Left lobe of liver (tissue), 2 donors: ENCODE measurements at regions not wholly inside any gene's neighbourhood (a gene's known extent, or its start where the extent isn't known, plus 50 kb on each side); places are given as distances from the start of the nearest gene placed in this dataset.

Experiments
- ATAC-seq: fragments of 200-7000 bp; cut with Tn5 transposase; one replicate; pipeline ENCODE4 v1.9.1; 2020; ENCODE audit warnings: mild to moderate bottlenecking, moderate library complexity
- DNase-seq: peaks from one replicate; pipeline ENCODE4 v3.0.0-alpha.2; 2020; ENCODE audit warnings: low spot score
- donor health status: DM: no; HTN: no; CAD: no; lungs with moderate emphysema.
- donor health status: DM: no; HTN: yes; CAD: no.

DNA sequence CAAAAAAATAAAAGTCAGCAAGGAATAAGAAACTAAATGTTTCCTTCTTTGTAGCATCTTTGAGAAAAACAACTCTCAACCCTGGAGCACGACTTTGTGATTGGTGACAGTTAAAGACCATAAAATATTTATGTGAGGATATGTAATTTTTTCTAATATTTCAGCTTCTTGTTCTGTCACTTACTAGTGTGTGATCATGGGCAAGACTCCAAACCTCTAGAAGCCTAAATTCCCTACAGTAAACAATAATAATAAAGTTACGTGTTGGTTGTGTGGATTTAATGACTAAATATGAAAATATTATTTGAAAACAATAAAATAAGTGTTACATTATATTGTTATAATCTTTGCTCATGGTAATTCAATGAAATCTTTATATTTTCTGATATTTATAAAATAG lies 735.6 kb upstream of the MARCKS start:
- DNase-seq = no peak
- ATAC-seq = no peak

DNA sequence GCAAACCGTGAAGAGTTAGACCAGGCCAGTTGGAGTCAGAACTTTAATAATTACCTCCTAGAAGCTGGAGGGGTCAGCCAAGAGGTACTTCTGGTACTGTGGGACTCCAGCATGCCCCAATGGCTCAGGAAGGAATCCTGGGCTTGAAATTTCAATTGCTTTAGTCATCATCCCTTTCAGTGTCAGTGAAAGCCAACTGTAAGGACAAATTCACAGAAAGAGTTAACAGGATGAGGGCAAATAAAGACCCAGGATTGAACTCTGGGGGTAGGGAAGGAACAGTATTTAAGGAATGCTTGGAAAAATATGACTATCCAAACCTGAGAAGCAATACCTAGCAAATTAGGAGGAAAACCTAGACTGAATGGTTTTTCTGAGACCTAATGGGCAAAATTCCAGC lies 735.1 kb upstream of the MARCKS start:
- ATAC-seq (no peak), DNase-seq (no peak)

DNA sequence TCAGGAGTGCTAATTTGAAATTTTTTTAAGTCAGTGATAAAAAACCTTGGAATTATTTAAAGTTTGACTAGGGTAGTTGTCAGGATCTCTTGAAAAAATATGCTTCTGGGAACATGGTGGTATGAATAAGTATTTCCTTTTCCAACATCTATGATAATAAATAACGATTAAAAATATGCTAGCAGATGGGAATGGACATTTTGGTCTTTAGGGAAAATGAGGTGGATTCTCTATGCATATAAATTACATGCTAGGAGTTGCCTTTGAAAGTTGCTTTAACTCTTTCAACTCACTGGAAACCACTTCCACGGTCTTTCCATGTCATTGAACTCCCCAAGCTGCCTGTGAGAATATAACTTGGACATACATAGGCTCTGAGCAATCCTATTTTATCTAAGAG lies 731.5 kb upstream of the MARCKS start:
- no peak for DNase-seq
- no peak for ATAC-seq

DNA sequence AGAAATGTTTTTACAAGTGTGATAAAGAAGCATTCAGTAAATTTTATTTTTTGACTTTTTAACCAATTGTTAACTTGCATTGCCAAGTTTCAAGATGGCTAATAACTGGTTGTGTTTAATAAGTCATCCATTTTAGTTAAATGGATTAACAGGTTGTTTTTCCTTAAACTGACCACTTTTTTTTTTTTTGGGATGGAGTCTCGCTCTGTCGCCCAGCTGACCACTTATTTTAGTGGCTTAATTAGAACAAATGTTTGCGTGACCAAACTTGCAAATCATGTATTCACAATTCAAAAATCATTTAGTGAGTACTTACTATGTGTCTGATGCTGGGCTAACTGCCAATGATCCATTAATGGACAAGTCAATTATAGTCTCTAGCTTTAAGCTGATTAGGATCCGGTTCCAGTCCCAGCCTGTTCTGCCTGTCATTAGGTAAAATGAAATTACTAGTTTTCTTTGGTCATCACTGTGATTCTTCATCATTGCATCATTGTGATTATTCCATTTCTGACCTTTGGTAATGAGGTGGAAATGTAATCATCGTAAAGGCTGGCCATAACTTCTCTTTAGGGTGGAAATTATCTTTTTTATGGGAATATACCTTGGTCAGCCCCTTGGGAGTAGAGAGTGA lies 729.2 kb upstream of the MARCKS start:
- no peak for ATAC-seq
- no peak for DNase-seq

DNA sequence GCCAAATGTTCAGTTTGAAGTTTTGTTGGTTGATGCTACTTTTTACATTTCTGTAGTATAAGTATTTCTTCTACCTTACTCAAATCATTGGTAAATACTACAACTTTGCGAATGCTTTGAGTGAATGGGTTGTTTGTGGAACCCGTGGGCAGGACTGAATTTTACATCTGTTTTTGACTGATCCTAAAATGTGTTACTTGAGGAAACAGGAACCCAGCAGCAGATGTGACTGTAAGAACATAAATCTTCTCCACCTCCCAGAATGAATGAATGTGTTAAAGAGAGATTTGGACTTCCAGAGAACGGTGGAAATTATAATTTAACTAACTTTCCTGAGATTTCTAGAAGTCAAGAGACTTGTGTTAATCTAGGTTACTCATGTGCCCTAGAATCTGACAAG lies 728.5 kb upstream of the MARCKS start:
- DNase-seq = no peak

GRCh38 chr6:113129991-113130390 lies 727.2 kb upstream of the MARCKS start:
- DNase-seq = no peak
- ATAC-seq = no peak

More for the DNA sequence above, 728.5 kb upstream of the MARCKS start:
- ATAC-seq = no peak

DNA sequence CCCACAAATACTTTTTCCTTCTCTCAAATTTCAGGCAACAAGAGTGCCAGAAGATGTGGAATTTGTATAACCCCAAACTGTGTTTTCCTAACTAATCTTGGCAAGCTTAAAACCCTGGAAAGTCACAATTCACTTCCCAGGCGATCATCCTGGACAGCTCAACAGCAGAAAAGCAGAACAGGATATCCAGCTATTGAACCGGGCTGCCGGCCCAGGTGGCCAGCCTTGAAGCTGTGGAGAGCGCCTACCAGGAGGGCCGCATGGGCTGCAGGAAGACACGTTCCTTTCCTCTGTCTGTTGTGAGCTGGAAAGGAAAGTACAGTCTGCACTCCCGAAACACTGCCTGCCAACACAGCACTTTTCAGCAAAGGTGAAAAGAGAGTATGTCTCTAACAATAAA lies 719.7 kb upstream of the MARCKS start:
- DNase-seq = peak; percentile 44
- ATAC-seq = peak; percentile 51

GRCh38 chr6:113140721-113141120 lies 716.4 kb upstream of the MARCKS start:
- DNase-seq (no peak), ATAC-seq (no peak)

- no peak for ATAC-seq
- DNase-seq = no peak
These were observed 715.2 kb upstream of the MARCKS start for GRCh38 chr6:113141901-113142300.

GRCh38 chr6:113142671-113143174 lies 714.4 kb upstream of the MARCKS start:
- DNase-seq = no peak
- no peak for ATAC-seq

DNA sequence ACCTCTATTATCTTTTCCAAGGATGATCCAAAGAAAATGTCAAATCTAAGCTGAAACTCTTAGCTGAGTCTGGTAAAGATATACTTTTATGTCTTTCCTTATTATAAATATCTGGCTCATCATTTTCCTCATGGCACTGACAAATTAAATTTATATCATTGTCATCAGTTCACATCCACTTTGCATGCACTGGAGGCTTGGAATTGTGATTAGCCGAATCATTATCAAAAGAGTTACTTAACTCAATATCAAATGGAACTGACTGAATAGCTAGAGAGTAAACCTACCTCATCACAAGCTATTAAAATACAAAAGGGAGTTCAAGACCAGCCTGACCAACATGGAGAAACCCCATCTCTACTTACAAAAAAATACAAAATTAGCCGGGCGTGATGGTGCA lies 713.9 kb upstream of the MARCKS start:
- DNase-seq (no peak), ATAC-seq (no peak)

- no peak for ATAC-seq
- DNase-seq = no peak
These were observed 713.0 kb upstream of the MARCKS start for GRCh38 chr6:113144117-113144516.

DNA sequence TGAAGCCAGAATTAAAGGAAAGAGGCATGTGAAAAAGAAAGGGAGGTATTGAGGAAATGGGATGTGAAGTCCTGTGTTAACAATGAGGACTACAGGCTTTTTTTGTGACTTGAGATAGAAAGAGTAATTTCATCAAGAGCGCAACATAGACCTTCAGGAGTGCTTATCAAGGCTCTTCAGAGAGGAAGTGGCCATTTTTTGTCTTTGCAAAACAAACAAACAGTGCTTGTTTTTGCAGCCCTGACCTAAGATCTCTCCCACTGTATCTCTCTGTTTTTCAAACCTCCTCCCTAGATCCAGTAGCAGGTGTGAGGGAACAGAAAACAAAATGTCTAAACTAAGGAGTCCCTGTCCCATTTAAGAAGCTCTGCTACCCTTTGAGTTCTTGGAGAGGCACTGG lies 710.3 kb upstream of the MARCKS start:
- DNase-seq (no peak), ATAC-seq (no peak)

DNA sequence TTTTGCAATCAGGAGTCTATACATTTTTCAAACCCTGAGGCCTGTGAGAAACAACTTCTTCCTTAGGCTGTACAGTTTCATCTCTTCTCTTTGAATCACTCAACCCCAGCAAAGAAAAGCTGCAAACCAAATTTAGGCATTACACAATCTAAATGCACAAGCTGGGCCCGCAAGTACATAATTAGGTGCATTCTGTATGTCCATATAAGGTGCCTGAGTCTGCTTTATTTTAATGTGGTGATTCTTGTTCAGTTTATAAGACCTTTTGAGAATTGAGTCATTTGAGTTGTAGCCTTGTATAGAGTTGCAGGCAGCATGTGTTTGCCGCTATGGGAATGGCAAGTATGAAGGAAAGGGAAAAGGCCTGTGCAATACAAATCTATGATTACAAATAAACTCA lies 709.6 kb upstream of the MARCKS start:
- DNase-seq (no peak), ATAC-seq (no peak)

GRCh38 chr6:113148566-113148965 lies 708.6 kb upstream of the MARCKS start:
- no peak for ATAC-seq
- no peak for DNase-seq

DNA sequence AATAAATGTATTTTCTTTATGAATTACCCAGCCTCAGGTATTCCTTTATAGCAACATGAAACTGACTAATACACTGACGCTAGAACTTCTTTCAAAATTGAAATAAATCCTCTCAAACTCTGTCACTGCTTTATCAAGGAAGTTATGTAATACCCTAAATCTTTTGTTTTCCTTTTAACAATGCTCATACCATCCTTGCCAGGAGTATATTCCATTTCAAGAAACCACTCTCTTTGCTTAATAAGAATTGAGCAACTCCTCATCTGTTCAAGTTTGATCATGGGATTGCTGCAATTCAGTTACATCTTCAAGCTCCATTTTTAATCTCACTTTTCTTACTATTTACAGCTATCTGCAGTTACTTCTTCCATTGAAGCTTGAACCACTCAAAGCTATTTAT lies 707.6 kb upstream of the MARCKS start:
- no peak for ATAC-seq
- DNase-seq = no peak

- DNase-seq = no peak
- ATAC-seq = no peak
These were observed 696.7 kb upstream of the MARCKS start for GRCh38 chr6:113160306-113161017.

GRCh38 chr6:113161018-113161315 lies 696.2 kb upstream of the MARCKS start:
- ATAC-seq (no peak), DNase-seq (no peak)

DNA sequence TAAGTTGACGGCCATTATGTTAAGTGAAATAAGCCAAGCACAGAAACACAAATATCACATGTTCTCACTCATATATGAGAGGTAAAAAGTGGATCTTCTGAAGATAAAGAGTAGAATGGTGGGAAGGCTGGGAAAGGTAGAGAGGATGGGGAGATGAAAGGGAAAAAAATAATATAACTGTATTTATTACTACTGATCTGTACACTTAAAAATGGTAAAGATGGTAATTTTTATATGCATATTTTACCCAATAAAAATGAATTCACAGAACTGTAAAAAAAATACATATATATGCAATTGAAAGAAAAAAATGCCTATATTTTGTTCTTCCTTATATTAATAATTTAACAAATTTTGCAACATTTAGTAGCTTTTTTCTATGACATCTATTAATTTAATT lies 694.4 kb upstream of the MARCKS start:
- DNase-seq (no peak), ATAC-seq (no peak)

- no peak for ATAC-seq
- no peak for DNase-seq
These were observed 689.1 kb upstream of the MARCKS start for GRCh38 chr6:113168057-113168456.

DNA sequence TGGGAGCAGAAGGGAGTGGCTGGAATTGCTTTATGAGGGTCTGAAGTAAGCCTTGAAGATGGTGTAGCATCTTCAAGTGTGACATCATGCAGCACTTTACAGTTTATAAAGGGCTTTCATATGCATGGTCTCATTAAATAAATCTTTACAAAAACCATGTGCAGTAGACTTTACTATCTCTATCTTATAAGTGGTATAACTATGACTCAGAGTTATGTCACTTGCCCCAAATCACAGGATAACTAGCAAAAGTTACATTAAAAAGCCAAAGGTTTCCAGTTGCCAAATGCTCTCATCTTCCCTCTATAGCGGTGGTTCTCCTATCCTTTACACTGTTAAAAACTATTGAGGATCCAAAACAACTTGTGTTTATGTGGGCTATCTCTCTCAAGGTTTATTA lies 687.7 kb upstream of the MARCKS start:
- ATAC-seq (no peak), DNase-seq (no peak)

- ATAC-seq = no peak
- DNase-seq = no peak
These were observed 686.7 kb upstream of the MARCKS start for GRCh38 chr6:113170454-113170853.

DNA sequence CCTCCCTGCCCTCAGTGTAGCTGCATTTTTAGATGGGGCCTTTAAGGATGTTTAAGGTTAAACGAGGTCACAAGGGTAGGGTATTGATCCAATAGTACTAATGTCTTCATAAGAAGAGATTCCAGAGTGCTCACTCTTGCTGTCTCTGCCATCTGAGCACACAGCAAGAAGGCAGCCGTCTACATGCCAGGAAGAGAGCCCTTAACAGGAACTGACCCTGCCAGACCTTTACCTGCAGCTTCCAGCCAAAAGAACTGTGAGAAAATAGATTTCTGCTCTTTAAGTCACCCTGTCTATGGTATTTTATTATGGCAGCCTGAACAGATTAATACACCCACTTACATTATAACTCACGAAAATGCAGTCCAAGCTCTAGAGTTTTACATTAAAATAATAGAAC lies 685.3 kb upstream of the MARCKS start:
- ATAC-seq = no peak

More for the DNA sequence above, 685.3 kb upstream of the MARCKS start:
- DNase-seq = no peak
